GM19467 (cell line): ENCODE measurements at regions not wholly inside any gene's neighbourhood (a gene's known extent, or its start where the extent isn't known, plus 50 kb on each side); places are given as distances from the start of the nearest gene placed in this dataset.
A peak's percentile ranks its signal among the peaks of the same experiment; 100 is the strongest.

Source experiments
- ATAC-seq: cut with Tn5 transposase; IDR thresholded peaks from one replicate; pipeline ENCODE4 v1.9.1; 2021; ENCODE audit warnings: mild to moderate bottlenecking, moderate library complexity; ENCODE audit not compliant: unreplicated experiment

- no peak for ATAC-seq
These were observed 59.4 kb upstream of the BTN3A2 start for GRCh38 chr6:26305641-26305969.

- no peak for ATAC-seq
These were observed 58.8 kb upstream of the BTN3A2 start for GRCh38 chr6:26306232-26306631.

GRCh38 chr6:26307850-26308249 lies 57.1 kb upstream of the BTN3A2 start:
- no peak for ATAC-seq

- peak; percentile 34 for ATAC-seq
These were observed 55.3 kb upstream of the BTN3A2 start for GRCh38 chr6:26309731-26310142.

GRCh38 chr6:26311012-26311384 lies 54.0 kb upstream of the BTN3A2 start:
- no peak for ATAC-seq

GRCh38 chr6:26311385-26312095 lies 53.5 kb upstream of the BTN3A2 start:
- ATAC-seq, result no peak

GRCh38 chr6:26312096-26312463 lies 52.9 kb upstream of the BTN3A2 start:
- ATAC-seq, result no peak

GRCh38 chr6:26312501-26313397 lies 52.2 kb upstream of the BTN3A2 start:
- peak; percentile 35 for ATAC-seq
